ENCODE measurements at regions not wholly inside any gene's neighbourhood (a gene's known extent, or its start where the extent isn't known, plus 50 kb on each side); places are given as distances from the start of the nearest gene placed in this dataset.

GRCh38 chr17:33487187-33487879 lies 194.2 kb upstream of the ASIC2 start:
- Histone ChIP-seq H3K27ac (no peak overlapping the region), H3K4me3 (no peak overlapping the region), H3K4me1 (no peaks in the 10 kb centered on the region), H3K36me3 (no peaks in the 10 kb centered on the region), H3K9me3 (no peaks in the 10 kb centered on the region), H3K27me3 (no peaks in the 10 kb centered on the region)
- intact Hi-C loops (cut with DNase I), result no loop called here
- no peak for DNase-seq
- no peak for TF ChIP-seq CTCF (IDR thresholded peaks at IDR 0.05)
- ATAC-seq, result no peak

GRCh38 chr17:33491871-33492481 lies 198.9 kb upstream of the ASIC2 start:
- no peaks in the 10 kb centered on the region for H3K9me3 ChIP-seq
- TF ChIP-seq CTCF (IDR thresholded peaks at IDR 0.05), result no peak
- intact Hi-C loops (cut with DNase I), result loop anchor here in 1 of 2 donors (10.0 kb wide), 1 partner anchor 63 kb away; no protein-coding TSS in a partner anchor
- DNase-seq (no peak), ATAC-seq (no peak)
- no peaks in the 10 kb centered on the region for H3K4me1 ChIP-seq
- H3K27ac ChIP-seq, result no peak overlapping the region
- H3K36me3 ChIP-seq, result no peaks in the 10 kb centered on the region
- H3K4me3 ChIP-seq, result no peak overlapping the region
- no peaks in the 10 kb centered on the region for H3K27me3 ChIP-seq

- DNase-seq (no peak), ATAC-seq (peak; percentile 44)
- TF ChIP-seq CTCF (IDR thresholded peaks at IDR 0.05), result no peak
- Histone ChIP-seq H3K4me1 (no peaks in the 10 kb centered on the region), H3K27me3 (no peaks in the 10 kb centered on the region), H3K4me3 (no peak overlapping the region), H3K36me3 (no peaks in the 10 kb centered on the region), H3K27ac (no peak overlapping the region), H3K9me3 (no peaks in the 10 kb centered on the region)
- intact Hi-C loops (cut with DNase I), result loop anchor here in 1 of 2 donors (10.0 kb wide), 1 partner anchor 62 kb away; no protein-coding TSS in a partner anchor
Observed at GRCh38 chr17:33492731-33493265, 199.7 kb upstream of the ASIC2 start.

GRCh38 chr17:33493566-33493965 lies 200.5 kb upstream of the ASIC2 start:
- intact Hi-C loops (cut with DNase I), result loop anchor here in 1 of 2 donors (10.0 kb wide), 1 partner anchor 61 kb away; no protein-coding TSS in a partner anchor
- DNase-seq, result no peak
- Histone ChIP-seq H3K4me1 (no peaks in the 10 kb centered on the region), H3K36me3 (no peaks in the 10 kb centered on the region), H3K27ac (no peak overlapping the region), H3K4me3 (no peak overlapping the region), H3K27me3 (no peaks in the 10 kb centered on the region), H3K9me3 (no peaks in the 10 kb centered on the region)
- no peak for ATAC-seq
- no peak for TF ChIP-seq CTCF (IDR thresholded peaks at IDR 0.05)

GRCh38 chr17:33494151-33494550 lies 201.1 kb upstream of the ASIC2 start:
- Histone ChIP-seq H3K36me3 (no peaks in the 10 kb centered on the region), H3K4me3 (no peak overlapping the region), H3K9me3 (no peaks in the 10 kb centered on the region), H3K4me1 (no peaks in the 10 kb centered on the region), H3K27ac (no peak overlapping the region), H3K27me3 (no peaks in the 10 kb centered on the region)
- intact Hi-C loops (cut with DNase I), result loop anchor here in 1 of 2 donors (10.0 kb wide), 1 partner anchor 61 kb away; no protein-coding TSS in a partner anchor
- no peak for TF ChIP-seq CTCF (IDR thresholded peaks at IDR 0.05)
- DNase-seq (no peak), ATAC-seq (no peak)

All from left lung (tissue), 4 donors.